ENCODE measurements at regions not wholly inside any gene's neighbourhood (a gene's known extent, or its start where the extent isn't known, plus 50 kb on each side); places are given as distances from the start of the nearest gene placed in this dataset.

- no peaks in the 10 kb centered on the region for H4K20me1 ChIP-seq (replicated peaks; ENCODE audit: control insufficient read depth, insufficient read depth, low read length)
- H2AFZ ChIP-seq (ENCODE audit: low read depth, low read length), result no peak overlapping the region
- ATAC-seq (no peak), DNase-seq (ENCODE audit: extremely low read depth in 1 of 4, low spot score in 3 of 4) (no peak), FAIRE-seq (no peak)
- no peaks in the 10 kb centered on the region for H3K79me2 ChIP-seq (ENCODE audit: control insufficient read depth, insufficient read depth, low read length)
- no TSS peak for BruUV-seq (replicated peaks)
- peaks cover 37 to 67% of the 10 kb centered on the region in 2 experiments for H3K27me3 ChIP-seq (ENCODE audit: control insufficient read depth in 2 of 2, insufficient read depth in 2 of 2, low read length in 2 of 2)
- no peak overlapping the region for H3K4me2 ChIP-seq (ENCODE audit: insufficient read depth, low read length)
- H3K27ac ChIP-seq (ENCODE audit: extremely low read depth, low read depth, low read length), result no peak overlapping the region
- no peak overlapping the region for H3K9ac ChIP-seq (ENCODE audit: insufficient read depth in 1 of 2, low read depth in 2 of 2, low read length in 2 of 2)
- H3K4me1 ChIP-seq (replicated peaks in 1 of 2; ENCODE audit: control insufficient read depth in 2 of 2, insufficient read depth in 2 of 2, low read length in 2 of 2), result peaks cover 0 to 6% of the 10 kb centered on the region in 2 experiments; a peak in 1 of 5 replicates
- intact Hi-C loops (cut with micrococcal nuclease), result no loop called here
- H3K9me1 ChIP-seq (ENCODE audit: control insufficient read depth, insufficient read depth, low read length), result no peaks in the 10 kb centered on the region
- TF ChIP-seq RAD21 (CRISPR knock-in tag; conservative IDR thresholded peaks at IDR 0.05 in 1 of 2, IDR thresholded peaks at IDR 0.05 in 1 of 2), result no peak
- TF ChIP-seq SPI1 (IDR thresholded peaks at IDR 0.05; ENCODE audit: borderline replicate concordance, low read depth, low read length), result no peak
- no peak for TF ChIP-seq MTA3 (IDR thresholded peaks at IDR 0.05; ENCODE audit: borderline replicate concordance)
- TF ChIP-seq ZC3H11A (IDR thresholded peaks at IDR 0.05; ENCODE audit: low read depth, low read length), result no peak
- TF ChIP-seq TEAD1 (CRISPR knock-in tag; IDR thresholded peaks at IDR 0.05), result no peak
- TF ChIP-seq ARID3A (IDR thresholded peaks at IDR 0.05; ENCODE audit: borderline replicate concordance, low read depth, low read length), result no peak
- no peaks in the 10 kb centered on the region for H3K36me3 ChIP-seq (ENCODE audit: control insufficient read depth, insufficient read depth, low read length)
- ChIA-PET CTCF (ENCODE audit: low intra/inter-chr PET ratio) (no interaction called here), POLR2A (no interaction called here)
- H3K4me3 ChIP-seq, result no peak overlapping the region
- in situ Hi-C loops (cut with MboI), result no loop called here
- WGBS (ENCODE audit: insufficient coverage, low coverage, missing lambda C conversion rate), result 0% methylated on average over 11 of the region's 11 CpGs
- 0 out of 2 replicates have a peak, but pooled peaks cover 2% of the 10 kb centered on the region for H3K9me3 ChIP-seq (replicated peaks; ENCODE audit: control insufficient read depth, insufficient read depth, low read depth, low read length)
Observed at GRCh38 chr12:124213666-124214347, 81.1 kb upstream of the RFLNA start.
